Keratinocyte (primary cell): ENCODE measurements at regions not wholly inside any gene's neighbourhood (a gene's known extent, or its start where the extent isn't known, plus 50 kb on each side); places are given as distances from the start of the nearest gene placed in this dataset.
"Not testable (repeated sequence)": the region's sequence is repeated elsewhere in the genome, so short reads cannot be mapped to it uniquely, and the experiment has no call there.

Experiments used
- DNase-seq: peaks from one replicate; pipeline ENCODE4 v3.0.0-alpha.2; 2011; ENCODE audit warnings: low read depth, missing footprints, low spot score
- FAIRE-seq: peaks from 2 replicates; lab custom pipeline; 2011; peaks lifted over from hg19 to GRCh38; lab: Jason Lieb, UNC
- H2AFZ ChIP-seq: 2 replicates; pipeline ENCODE4 v1.6.0; 2012; ENCODE audit warnings: low read length, control low read depth, inconsistent platforms; ENCODE audit not compliant: control insufficient read depth
- H3K27ac ChIP-seq: 2 replicates; pipeline ENCODE4 v1.5.1; 2011; ENCODE audit warnings: low read length; ENCODE audit not compliant: control insufficient read depth, insufficient read depth
- H3K27me3 ChIP-seq: 3 replicates; pipeline ENCODE4 v1.6.0; 2011; ENCODE audit warnings: low read length; ENCODE audit not compliant: control insufficient read depth, insufficient read depth; ENCODE audit errors: extremely low read depth
- H3K36me3 ChIP-seq, 2 experiments: 2 replicates in 1 of 2; 3 replicates in 1 of 2; pipeline ENCODE4 v1.5.1; 2011; ENCODE audit warnings: low read length in 2 of 2, mild to moderate bottlenecking in 1 of 2; ENCODE audit not compliant: control insufficient read depth in 2 of 2, insufficient read depth in 2 of 2; ENCODE audit errors: extremely low read depth in 1 of 2
- H3K4me1 ChIP-seq: 3 replicates; pipeline ENCODE4 v1.5.1; 2011; ENCODE audit warnings: low read length; ENCODE audit not compliant: control insufficient read depth, insufficient read depth; ENCODE audit errors: extremely low read depth
- H3K4me2 ChIP-seq: 3 replicates; pipeline ENCODE4 v1.6.0; 2011; ENCODE audit warnings: low read depth, low read length; ENCODE audit not compliant: control insufficient read depth, insufficient read depth; ENCODE audit errors: extremely low read depth
- H3K4me3 ChIP-seq, 3 experiments: fragments of 200-600 bp in 1 of 3; sonication (generic) in 1 of 3; 2 replicates in 2 of 3; 3 replicates in 1 of 3; pipeline ENCODE4 v1.5.1; 2011 to 2016; ENCODE audit warnings: low read length in 3 of 3, mild to moderate bottlenecking in 3 of 3, control low read depth in 2 of 3, inconsistent platforms in 1 of 3, low read depth in 1 of 3, mixed read lengths in 1 of 3, mixed run types in 1 of 3, moderate library complexity in 1 of 3; ENCODE audit not compliant: control insufficient read depth in 2 of 3, insufficient read depth in 2 of 3; ENCODE audit errors: extremely low read depth in 1 of 3
- H3K79me2 ChIP-seq: 2 replicates; pipeline ENCODE4 v1.6.0; 2012; ENCODE audit warnings: low read length; ENCODE audit not compliant: control insufficient read depth, insufficient read depth
- H3K9ac ChIP-seq: 3 replicates; pipeline ENCODE4 v1.6.0; 2011; ENCODE audit warnings: low read length; ENCODE audit not compliant: control insufficient read depth, insufficient read depth; ENCODE audit errors: extremely low read depth
- H3K9me1 ChIP-seq: 3 replicates; pipeline ENCODE4 v1.6.0; 2011; ENCODE audit warnings: low read length; ENCODE audit not compliant: control insufficient read depth, insufficient read depth; ENCODE audit errors: extremely low read depth
- H3K9me3 ChIP-seq: 2 replicates; pipeline ENCODE4 v1.5.1; 2012; ENCODE audit warnings: low read depth, low read length; ENCODE audit not compliant: control insufficient read depth
- H4K20me1 ChIP-seq: 3 replicates; pipeline ENCODE4 v1.6.0; 2011; ENCODE audit warnings: low read length; ENCODE audit not compliant: control insufficient read depth, insufficient read depth; ENCODE audit errors: extremely low read depth
- EZH2 ChIP-seq: IDR thresholded peaks from one replicate; pipeline ENCODE4 v1.6.1; 2012; ENCODE audit warnings: inconsistent platforms, mild to moderate bottlenecking, low read length, moderate library complexity
- dilution Hi-C: fragments of 300-500 bp; cut with MboI; formaldehyde crosslinking; loops from one replicate; pipeline ENCODE4 v1.7.0; 2020; ENCODE audit warnings: low sequenced_read_pairs; ENCODE audit not compliant: extremely low pct_ligation_motif_present
- TF ChIP-seq, protein P1 (sequence below), 3 experiments: IDR thresholded peaks in 1 of 3; conservative IDR thresholded peaks in 1 of 3; optimal IDR thresholded peaks in 1 of 3; 2 replicates in 2 of 3; 3 replicates in 1 of 3; pipeline versions ENCODE3 to v1.5.1; 2011; ENCODE audit warnings: low read length in 3 of 3, mild to moderate bottlenecking in 3 of 3, moderate library complexity in 2 of 3, control low read depth in 1 of 3, inconsistent platforms in 1 of 3; ENCODE audit not compliant: insufficient read depth in 2 of 3; ENCODE audit errors: extremely low read depth in 1 of 3

DNA sequence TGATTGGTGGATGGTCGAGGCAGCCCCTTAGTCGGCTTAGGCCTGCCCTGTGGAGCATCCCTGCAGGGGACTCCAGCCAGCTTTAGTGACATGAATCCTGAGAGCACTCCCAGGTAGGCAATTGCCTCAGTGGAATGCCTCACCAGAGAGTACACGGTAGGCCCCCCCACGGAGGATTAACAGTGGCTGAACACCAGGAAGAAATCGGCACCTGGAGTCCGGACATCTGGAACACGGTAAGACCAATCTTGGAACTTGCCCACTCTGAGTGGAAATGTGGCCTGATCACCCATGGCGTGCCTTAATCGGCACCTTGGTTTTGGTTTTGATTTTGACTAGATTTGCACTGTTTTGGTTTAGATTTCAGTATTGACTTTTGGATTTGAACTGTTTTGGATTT lies 326.2 kb upstream of the NCKAP5 start:
- Histone ChIP-seq H3K9ac (no peak overlapping the region), H3K27ac (no peak overlapping the region), H4K20me1 (no peaks in the 10 kb centered on the region), H2AFZ (no peak overlapping the region), H3K79me2 (no peaks in the 10 kb centered on the region), H3K27me3 (peaks cover 23% of the 10 kb centered on the region), H3K4me3 (no peak overlapping the region), H3K4me2 (no peak overlapping the region), H3K9me3 (no peaks in the 10 kb centered on the region), H3K9me1 (no peaks in the 10 kb centered on the region), H3K36me3 (no peaks in the 10 kb centered on the region), H3K4me1 (no peaks in the 10 kb centered on the region)
- no peak for DNase-seq
- TF ChIP-seq, protein P1, sequence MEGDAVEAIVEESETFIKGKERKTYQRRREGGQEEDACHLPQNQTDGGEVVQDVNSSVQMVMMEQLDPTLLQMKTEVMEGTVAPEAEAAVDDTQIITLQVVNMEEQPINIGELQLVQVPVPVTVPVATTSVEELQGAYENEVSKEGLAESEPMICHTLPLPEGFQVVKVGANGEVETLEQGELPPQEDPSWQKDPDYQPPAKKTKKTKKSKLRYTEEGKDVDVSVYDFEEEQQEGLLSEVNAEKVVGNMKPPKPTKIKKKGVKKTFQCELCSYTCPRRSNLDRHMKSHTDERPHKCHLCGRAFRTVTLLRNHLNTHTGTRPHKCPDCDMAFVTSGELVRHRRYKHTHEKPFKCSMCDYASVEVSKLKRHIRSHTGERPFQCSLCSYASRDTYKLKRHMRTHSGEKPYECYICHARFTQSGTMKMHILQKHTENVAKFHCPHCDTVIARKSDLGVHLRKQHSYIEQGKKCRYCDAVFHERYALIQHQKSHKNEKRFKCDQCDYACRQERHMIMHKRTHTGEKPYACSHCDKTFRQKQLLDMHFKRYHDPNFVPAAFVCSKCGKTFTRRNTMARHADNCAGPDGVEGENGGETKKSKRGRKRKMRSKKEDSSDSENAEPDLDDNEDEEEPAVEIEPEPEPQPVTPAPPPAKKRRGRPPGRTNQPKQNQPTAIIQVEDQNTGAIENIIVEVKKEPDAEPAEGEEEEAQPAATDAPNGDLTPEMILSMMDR (optimal IDR thresholded peaks at IDR 0.05 in 1 of 3, IDR thresholded peaks at IDR 0.05 in 1 of 3, conservative IDR thresholded peaks at IDR 0.05 in 1 of 3; ENCODE audit: extremely low read depth in 1 of 3, insufficient read depth in 2 of 3, low read length in 3 of 3), result no peak
- FAIRE-seq, result no peak
- dilution Hi-C loops, result no loop called here

- DNase-seq, dilution Hi-C loops, H2AFZ ChIP-seq, H3K27me3 ChIP-seq, H3K9me3 ChIP-seq, H3K4me2 ChIP-seq, H3K36me3 ChIP-seq, H3K9me1 ChIP-seq, H3K79me2 ChIP-seq, H3K9ac ChIP-seq, H3K4me1 ChIP-seq, H4K20me1 ChIP-seq, H3K4me3 ChIP-seq, FAIRE-seq, H3K27ac ChIP-seq: not testable (repeated sequence)
These were observed 329.6 kb upstream of the NCKAP5 start for GRCh38 chr2:133897838-133898237.

DNA sequence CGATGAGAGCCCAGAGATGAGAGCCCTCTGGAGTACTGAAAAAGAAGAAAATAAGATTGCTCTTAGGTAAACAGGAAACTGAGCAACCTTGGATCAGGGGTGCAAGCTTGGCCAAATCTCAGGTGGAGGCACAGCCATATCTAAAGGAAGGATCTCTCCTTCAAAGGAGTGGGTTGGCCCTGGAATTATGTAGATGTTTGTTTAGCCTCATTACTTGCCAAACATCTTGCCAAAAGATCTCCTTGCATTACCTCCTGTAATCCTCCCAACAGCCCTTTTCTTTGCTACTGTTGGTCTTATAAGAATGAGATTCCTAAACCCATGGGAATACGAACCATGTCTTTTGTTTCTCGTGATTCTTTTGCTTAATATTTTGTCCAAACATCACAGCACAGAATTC lies 332.6 kb upstream of the NCKAP5 start:
- dilution Hi-C loops, result no loop called here
- TF ChIP-seq EZH2, result no peak
- TF ChIP-seq, protein P1 (optimal IDR thresholded peaks at IDR 0.05 in 1 of 3, IDR thresholded peaks at IDR 0.05 in 1 of 3, conservative IDR thresholded peaks at IDR 0.05 in 1 of 3; ENCODE audit: extremely low read depth in 1 of 3, insufficient read depth in 2 of 3, low read length in 3 of 3), result no peak
- no peak overlapping the region for H2AFZ ChIP-seq
- H3K9me3 ChIP-seq, result no peaks in the 10 kb centered on the region
- no peaks in the 10 kb centered on the region for H3K4me1 ChIP-seq
- no peaks in the 10 kb centered on the region for H4K20me1 ChIP-seq
- no peak for DNase-seq
- no peak overlapping the region for H3K4me3 ChIP-seq
- H3K27ac ChIP-seq, result no peak overlapping the region
- H3K9ac ChIP-seq, result no peak overlapping the region
- no peak overlapping the region for H3K4me2 ChIP-seq
- H3K36me3 ChIP-seq, result no peaks in the 10 kb centered on the region
- H3K27me3 ChIP-seq, result peaks cover 6% of the 10 kb centered on the region
- no peaks in the 10 kb centered on the region for H3K9me1 ChIP-seq
- FAIRE-seq, result no peak
- no peaks in the 10 kb centered on the region for H3K79me2 ChIP-seq
